Endothelial cell of umbilical vein (primary cell): ENCODE measurements at regions not wholly inside any gene's neighbourhood (a gene's known extent, or its start where the extent isn't known, plus 50 kb on each side); places are given as distances from the start of the nearest gene placed in this dataset.

Experiments
- BruUV-seq: library from RNA; stranded (reverse); fragments of 400-500 nt; replicated peaks from 2 replicates; lab custom pipeline; 2021; lab: Mats Ljungman, UMichigan
- CTCF ChIA-PET: fragments of 300-600, 350-600 bp; sonication (Branson Sonifier 250); formaldehyde crosslinking; loops from one replicate; lab custom pipeline; 2021; ENCODE audit warnings: antibody characterized with exemption, inconsistent platforms; lab: Charles Lee
- POLR2A ChIA-PET: fragments of 300-600, 350-600 bp; sonication (Branson Sonifier 250); formaldehyde crosslinking; loops from one replicate; lab custom pipeline; 2021; ENCODE audit warnings: antibody characterized with exemption, inconsistent platforms; lab: Charles Lee
- DNase-seq: peaks from one replicate; pipeline ENCODE4 v3.0.0-alpha.2; 2011; ENCODE audit warnings: low read depth, low spot score
- FAIRE-seq: peaks from 2 replicates; lab custom pipeline; 2011; peaks lifted over from hg19 to GRCh38; lab: Jason Lieb, UNC
- H2AFZ ChIP-seq: 2 replicates; pipeline ENCODE4 v1.6.0; 2012; ENCODE audit warnings: low read depth, low read length, control low read depth, inconsistent platforms
- H3K27ac ChIP-seq: 2 replicates; pipeline ENCODE4 v1.5.1; 2011; ENCODE audit warnings: low read depth, mild to moderate bottlenecking, control low read depth, low read length, moderate library complexity; ENCODE audit not compliant: insufficient read depth
- H3K27me3 ChIP-seq, 2 experiments: 2 replicates each; pipeline versions ENCODE4 v1.6.0 to v1.6.1; 2011; ENCODE audit warnings: low read length in 2 of 2, mixed read lengths in 1 of 2; ENCODE audit not compliant: control insufficient read depth in 2 of 2, insufficient read depth in 2 of 2
- H3K36me3 ChIP-seq, 2 experiments: 2 replicates in 1 of 2; 3 replicates in 1 of 2; pipeline ENCODE4 v1.5.1; 2011; ENCODE audit warnings: low read length in 2 of 2, mild to moderate bottlenecking in 1 of 2, moderate library complexity in 1 of 2; ENCODE audit not compliant: control insufficient read depth in 2 of 2, insufficient read depth in 2 of 2; ENCODE audit errors: extremely low read depth in 1 of 2
- H3K4me1 ChIP-seq: 3 replicates; pipeline ENCODE4 v1.5.1; 2011; ENCODE audit warnings: mild to moderate bottlenecking, low read length; ENCODE audit not compliant: control insufficient read depth, insufficient read depth; ENCODE audit errors: extremely low read depth
- H3K4me2 ChIP-seq: 2 replicates; pipeline ENCODE4 v1.6.1; 2011; ENCODE audit warnings: low read length, control low read depth, mixed read lengths; ENCODE audit not compliant: insufficient read depth
- H3K4me3 ChIP-seq, 3 experiments: fragments of 200-600 bp in 1 of 3; sonication (generic), shearing (Covaris generic) in 1 of 3; replicated peaks in 1 of 3; 2 replicates each; pipeline ENCODE4 v1.5.1; 2011 to 2016; ENCODE audit warnings: control low read depth in 3 of 3, low read length in 3 of 3, mild to moderate bottlenecking in 2 of 3, inconsistent platforms in 1 of 3, low read depth in 1 of 3, moderate library complexity in 1 of 3; ENCODE audit not compliant: insufficient read depth in 1 of 3
- H3K79me2 ChIP-seq: 2 replicates; pipeline ENCODE4 v1.6.0; 2012; ENCODE audit warnings: low read length, inconsistent platforms; ENCODE audit not compliant: control insufficient read depth, insufficient read depth
- H3K9ac ChIP-seq: replicated peaks from 2 replicates; pipeline ENCODE3; 2011; ENCODE audit warnings: low read length, control low read depth; ENCODE audit not compliant: insufficient read depth; ENCODE audit errors: extremely low read depth
- H3K9me1 ChIP-seq: replicated peaks from 3 replicates; pipeline ENCODE4 v1.6.0; 2011; ENCODE audit warnings: mild to moderate bottlenecking, low read length; ENCODE audit not compliant: control insufficient read depth, insufficient read depth; ENCODE audit errors: extremely low read depth
- H3K9me3 ChIP-seq: replicated peaks from 2 replicates; pipeline ENCODE4 v1.5.1; 2012; ENCODE audit warnings: low read length, inconsistent platforms; ENCODE audit not compliant: control insufficient read depth, insufficient read depth
- H4K20me1 ChIP-seq: replicated peaks from 2 replicates; pipeline ENCODE3; 2011; ENCODE audit warnings: mild to moderate bottlenecking, low read length; ENCODE audit not compliant: control insufficient read depth, insufficient read depth; ENCODE audit errors: extremely low read depth
- CTCF ChIP-seq, 2 donors: IDR thresholded peaks; 1 replicate in 1 of 2; 2 replicates in 1 of 2; pipeline ENCODE4 v1.5.1; 2011; ENCODE audit warnings: low read length in 2 of 2, mild to moderate bottlenecking in 2 of 2, moderate library complexity in 2 of 2, control low read depth in 1 of 2, inconsistent platforms in 1 of 2, low read depth in 1 of 2; ENCODE audit not compliant: insufficient read depth in 1 of 2; ENCODE audit errors: extremely low read depth in 1 of 2
- EZH2 ChIP-seq: IDR thresholded peaks from 2 replicates; pipeline ENCODE4 v1.6.1; 2012; ENCODE audit warnings: borderline replicate concordance, low read depth, mild to moderate bottlenecking, moderate library complexity, low read length, inconsistent platforms; ENCODE audit not compliant: severe bottlenecking
- FOS ChIP-seq: IDR thresholded peaks from 2 replicates; pipeline ENCODE4 v1.6.1; 2011; ENCODE audit warnings: mild to moderate bottlenecking, low read length, moderate library complexity, borderline replicate concordance; ENCODE audit not compliant: insufficient read depth
- GATA2 ChIP-seq: IDR thresholded peaks from 2 replicates; pipeline ENCODE4 v1.7.0; 2011; ENCODE audit warnings: low read depth, mild to moderate bottlenecking, moderate library complexity, mixed read lengths, low read length; ENCODE audit not compliant: insufficient read length, insufficient read depth
- JUN ChIP-seq: IDR thresholded peaks from 2 replicates; pipeline ENCODE4 v1.6.1; 2011; ENCODE audit warnings: borderline replicate concordance, low read depth; ENCODE audit not compliant: insufficient read length, insufficient read depth
- MAX ChIP-seq: IDR thresholded peaks from 2 replicates; pipeline ENCODE4 v1.6.1; 2011; ENCODE audit not compliant: insufficient read depth, insufficient read length
- MYC ChIP-seq: IDR thresholded peaks from one replicate; pipeline ENCODE4 v1.6.1; 2011; ENCODE audit warnings: mild to moderate bottlenecking, low read depth, low read length
- POLR2A ChIP-seq: IDR thresholded peaks from 2 replicates; pipeline ENCODE4 v1.6.1; 2012; ENCODE audit warnings: low read depth, mild to moderate bottlenecking, control low read depth, low read length
- POLR2AphosphoS5 ChIP-seq: IDR thresholded peaks from 2 replicates; pipeline ENCODE4 v1.6.1; 2012; ENCODE audit warnings: low read depth, mild to moderate bottlenecking, control low read depth, low read length, moderate library complexity; ENCODE audit not compliant: insufficient read depth
- dilution Hi-C: fragments of 300-500 bp; cut with MboI; formaldehyde crosslinking; loops from one replicate; pipeline ENCODE4 v1.15.0; 2019; ENCODE audit warnings: low sequenced_read_pairs; ENCODE audit not compliant: extremely low pct_ligation_motif_present
- intact Hi-C: fragments of 100-400 bp; cut with micrococcal nuclease; formaldehyde crosslinking; loops from one replicate; pipeline ENCODE4 v1.10.0; 2022

- DNase-seq (no peak), FAIRE-seq (no peak)
- CTCF ChIA-PET = no interaction called here
- POLR2A ChIA-PET = no interaction called here
- no peak for TF ChIP-seq CTCF (IDR thresholded peaks at IDR 0.05; ENCODE audit: extremely low read depth in 1 of 2, insufficient read depth in 1 of 2, low read depth in 1 of 2, low read length in 2 of 2)
- TF ChIP-seq GATA2 = no peak
- no peak for TF ChIP-seq JUN
- TF ChIP-seq POLR2A = no peak
- TF ChIP-seq MAX = no peak
- TF ChIP-seq FOS = no peak
- no peak for TF ChIP-seq MYC
- TF ChIP-seq EZH2 = no peak
- TF ChIP-seq POLR2AphosphoS5 = no peak
- intact Hi-C loops = no loop called here
- dilution Hi-C loops = no loop called here
- BruUV-seq = no TSS peak
- H3K36me3 ChIP-seq = no peaks in the 10 kb centered on the region
- H3K4me2 ChIP-seq = no peak overlapping the region
- H4K20me1 ChIP-seq = no peaks in the 10 kb centered on the region
- no peak overlapping the region for H3K4me3 ChIP-seq
- H3K9me1 ChIP-seq = no peaks in the 10 kb centered on the region
- no peaks in the 10 kb centered on the region for H3K79me2 ChIP-seq
- H3K4me1 ChIP-seq = no peaks in the 10 kb centered on the region
- no peaks in the 10 kb centered on the region for H3K9me3 ChIP-seq
- H3K9ac ChIP-seq = no peak overlapping the region
- H3K27ac ChIP-seq = no peak overlapping the region
- no peaks in the 10 kb centered on the region for H3K27me3 ChIP-seq
- H2AFZ ChIP-seq = no peak overlapping the region
Measured at GRCh38 chr12:83841620-83842019, 1071.0 kb downstream of the SLC6A15 start.
